ENCODE measurements at regions not wholly inside any gene's neighbourhood (a gene's known extent, or its start where the extent isn't known, plus 50 kb on each side); places are given as distances from the start of the nearest gene placed in this dataset.

- no peak for TF ChIP-seq CTCF (IDR thresholded peaks at IDR 0.05; ENCODE audit: poor library complexity)
- no peak for TF ChIP-seq EZH2 (IDR thresholded peaks at IDR 0.05; ENCODE audit: borderline replicate concordance)
- TF ChIP-seq EZH2phosphoT487 (IDR thresholded peaks at IDR 0.05; ENCODE audit: low read depth, severe bottlenecking, unreplicated experiment): no peak
These were observed 65.6 kb upstream of the CD180 start for GRCh38 chr5:67262206-67262605.

Measured in hepatocyte (in vitro differentiated cells).